Tibial nerve (tissue), 4 donors: ENCODE measurements at regions not wholly inside any gene's neighbourhood (a gene's known extent, or its start where the extent isn't known, plus 50 kb on each side); places are given as distances from the start of the nearest gene placed in this dataset.

Experiments
- DNase-seq, 2 donors: peaks; one replicate each; pipeline ENCODE4 v3.0.0-alpha.2; 2019; ENCODE audit warnings: low spot score in 2 of 2
- H3K27ac ChIP-seq, 4 donors: fragments of 200-600 bp; sonication (generic) in 3 of 4; one replicate each; pipeline ENCODE4 v1.5.1; 2017 to 2019; ENCODE audit warnings: mild to moderate bottlenecking in 1 of 4
- H3K27me3 ChIP-seq, 2 donors: fragments of 200-600 bp; sonication (generic) in 1 of 2; one replicate each; pipeline versions ENCODE4 v1.5.1 to v1.6.0; 2017 to 2019
- H3K36me3 ChIP-seq, 3 donors: fragments of 200-600 bp; sonication (generic); one replicate each; pipeline ENCODE4 v1.5.1; 2018 to 2019
- H3K4me1 ChIP-seq, 4 donors: fragments of 200-600 bp; sonication (generic) in 3 of 4; one replicate each; pipeline ENCODE4 v1.5.1; 2017 to 2019
- H3K4me3 ChIP-seq, 4 donors: fragments of 200-600 bp; sonication (generic) in 3 of 4; one replicate each; pipeline ENCODE4 v1.5.1; 2017 to 2019; ENCODE audit warnings: mild to moderate bottlenecking in 1 of 4, moderate library complexity in 1 of 4
- H3K9me3 ChIP-seq, 4 donors: fragments of 200-600 bp; sonication (generic) in 3 of 4; one replicate each; pipeline ENCODE4 v1.5.1; 2017 to 2019
- CTCF ChIP-seq, 5 experiments: fragments of 200-600 bp in 3 of 5; fragments of 450-650 bp in 2 of 5; sonication (generic) in 3 of 5; IDR thresholded peaks; one replicate each; pipeline ENCODE4 v1.5.1; 2016 to 2019; ENCODE audit warnings: antibody characterized with exemption in 5 of 5, mild to moderate bottlenecking in 3 of 5, moderate library complexity in 2 of 5
- EP300 ChIP-seq, 2 donors: sonication (generic); formaldehyde crosslinking; IDR thresholded peaks; one replicate each; pipeline ENCODE4 v1.6.1; 2017; ENCODE audit warnings: antibody characterized with exemption in 2 of 2, mild to moderate bottlenecking in 1 of 2
- POLR2A ChIP-seq, 2 donors: fragments of 450-650 bp; IDR thresholded peaks; one replicate each; pipeline ENCODE4 v1.6.1; 2017; ENCODE audit warnings: antibody characterized with exemption in 2 of 2, mild to moderate bottlenecking in 2 of 2, moderate library complexity in 2 of 2
- WGBS, 2 donors: methylation state at CpG; one replicate each; pipeline ENCODE4 v1.1.5; 2018; 5-methylcytosine and 5-hydroxymethylcytosine counted together

GRCh38 chr4:18880871-18881270, 859.3 kb upstream of the LCORL start:
- Histone ChIP-seq H3K4me1 (no peaks in the 10 kb centered on the region), H3K27me3 (no peaks in the 10 kb centered on the region), H3K9me3 (no peaks in the 10 kb centered on the region), H3K27ac (no peak overlapping the region), H3K36me3 (no peaks in the 10 kb centered on the region), H3K4me3 (no peak overlapping the region)
- 16 to 24% methylated on average over 2 of the region's 2 CpGs for WGBS, 2 donors
- no peak for TF ChIP-seq CTCF (IDR thresholded peaks at IDR 0.05)
- TF ChIP-seq EP300 (IDR thresholded peaks at IDR 0.05), result no peak
- TF ChIP-seq POLR2A (IDR thresholded peaks at IDR 0.05), result no peak
- DNase-seq, result no peak

DNA sequence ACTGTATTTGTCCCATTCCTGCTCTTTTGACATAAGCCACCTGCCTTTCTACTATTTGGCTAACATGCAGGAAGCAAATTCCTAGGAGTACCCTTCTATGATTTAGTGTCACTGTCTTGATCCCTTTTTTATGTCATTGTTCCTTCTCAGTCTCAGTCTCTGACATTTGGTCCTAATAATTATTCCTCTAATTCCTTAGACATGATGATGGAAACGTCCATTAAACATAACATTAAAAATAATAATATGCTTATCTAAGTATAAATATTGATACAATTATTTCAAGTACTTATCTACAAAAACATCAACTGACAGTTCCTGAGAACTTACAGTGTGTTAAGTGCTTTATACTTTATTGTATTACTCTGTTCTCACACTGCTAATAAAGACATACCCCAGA, 857.0 kb upstream of the LCORL start:
- Histone ChIP-seq H3K9me3 (peaks cover 0 to 1% (median 0%) of the 10 kb centered on the region in 4 donors), H3K36me3 (no peaks in the 10 kb centered on the region), H3K4me3 (no peak overlapping the region), H3K27me3 (no peaks in the 10 kb centered on the region), H3K27ac (no peak overlapping the region), H3K4me1 (no peaks in the 10 kb centered on the region)
- TF ChIP-seq POLR2A (IDR thresholded peaks at IDR 0.05) (no peak), EP300 (IDR thresholded peaks at IDR 0.05) (no peak), CTCF (IDR thresholded peaks at IDR 0.05) (no peak)
- 38 to 62% methylated on average over 1 of the region's 1 CpG for WGBS, 2 donors
- DNase-seq, result no peak

DNA sequence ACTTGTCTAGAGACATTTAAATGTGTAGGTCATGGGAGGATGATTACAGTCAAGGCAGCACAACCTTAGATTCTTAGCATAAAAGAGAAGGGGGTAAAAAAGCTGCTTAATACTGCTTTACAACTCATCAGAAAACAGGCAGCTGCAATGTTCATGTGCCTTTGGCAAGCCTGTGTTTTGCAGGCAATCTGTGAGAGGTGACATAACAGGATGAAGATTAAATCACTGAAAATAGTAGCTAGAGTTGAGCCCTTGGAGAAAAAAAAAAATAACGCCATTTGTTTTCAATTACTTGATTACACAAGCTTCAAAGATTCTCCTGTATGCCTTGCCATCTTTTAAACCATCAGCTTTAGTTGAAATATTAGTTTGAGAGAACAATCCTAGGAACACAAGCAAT, 847.6 kb upstream of the LCORL start:
- no peak overlapping the region for H3K4me3 ChIP-seq
- DNase-seq, result no peak
- H3K27ac ChIP-seq, result no peak overlapping the region
- H3K27me3 ChIP-seq, result no peaks in the 10 kb centered on the region
- H3K9me3 ChIP-seq, result peaks cover 0 to 9% (median 0%) of the 10 kb centered on the region in 4 donors
- 15 to 33% methylated on average over 1 of the region's 1 CpG for WGBS, 2 donors
- no peak for TF ChIP-seq EP300 (IDR thresholded peaks at IDR 0.05)
- no peaks in the 10 kb centered on the region for H3K4me1 ChIP-seq
- H3K36me3 ChIP-seq, result no peaks in the 10 kb centered on the region

DNA sequence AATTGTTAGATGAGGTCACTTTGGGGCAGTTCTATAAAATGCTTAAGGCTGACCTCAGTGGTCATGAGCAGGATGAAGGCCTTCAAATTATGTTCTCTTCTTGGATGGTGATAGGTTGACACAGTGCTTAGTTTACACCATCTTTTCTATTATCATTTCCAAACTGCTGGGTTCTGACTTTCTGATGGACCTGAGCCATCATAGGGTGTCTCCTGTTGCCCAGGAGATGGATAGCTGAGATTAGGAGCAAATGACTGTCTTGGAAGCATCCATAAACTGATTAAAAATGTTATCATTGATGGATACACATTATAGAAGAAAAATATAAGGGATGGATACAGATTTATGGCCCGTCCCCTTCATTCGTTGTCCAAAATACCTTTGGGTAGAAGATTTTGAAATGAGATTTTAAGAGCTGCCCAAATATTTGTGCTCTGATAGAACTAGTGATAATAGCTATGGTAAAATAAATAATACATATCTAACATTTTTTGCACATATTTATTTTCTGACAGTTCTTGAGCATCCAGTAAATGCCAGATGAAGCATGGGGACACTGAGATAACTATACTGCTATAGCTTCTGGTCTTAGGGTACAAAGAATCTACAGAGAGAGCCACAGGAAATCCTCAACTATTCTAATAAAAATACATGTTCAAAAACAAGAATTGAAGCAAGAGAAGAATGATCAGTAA, 839.4 kb upstream of the LCORL start:
- Histone ChIP-seq H3K4me1 (no peaks in the 10 kb centered on the region), H3K9me3 (no peaks in the 10 kb centered on the region), H3K27ac (no peak overlapping the region), H3K4me3 (no peak overlapping the region), H3K27me3 (no peaks in the 10 kb centered on the region), H3K36me3 (no peaks in the 10 kb centered on the region)
- no peak for DNase-seq
- TF ChIP-seq CTCF (IDR thresholded peaks at IDR 0.05), result no peak
- no peak for TF ChIP-seq EP300 (IDR thresholded peaks at IDR 0.05)
- no peak for TF ChIP-seq POLR2A (IDR thresholded peaks at IDR 0.05)
- WGBS, 2 donors, result 94 to 95% methylated on average over 2 of the region's 2 CpGs

DNA sequence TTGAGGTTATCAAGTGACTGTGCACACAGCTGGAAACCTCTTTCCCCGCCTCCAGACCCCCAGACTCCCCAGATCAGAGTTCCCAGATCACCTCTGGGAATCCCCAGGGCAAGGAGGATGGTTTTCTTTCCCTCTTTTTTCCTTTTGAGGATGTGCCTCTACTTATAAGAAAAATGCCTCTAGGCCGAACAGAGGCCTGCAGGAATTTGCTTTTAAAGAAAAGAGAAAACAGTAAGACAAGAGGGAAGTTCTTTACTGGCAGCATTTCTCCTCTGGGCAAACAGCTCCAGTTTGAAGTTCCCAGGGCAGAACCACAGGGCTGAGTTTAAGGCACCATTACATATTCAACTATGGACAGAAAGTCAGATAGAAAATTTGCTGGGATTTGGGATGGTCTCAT, 837.9 kb upstream of the LCORL start:
- TF ChIP-seq CTCF (IDR thresholded peaks at IDR 0.05), result no peak
- no peak for TF ChIP-seq POLR2A (IDR thresholded peaks at IDR 0.05)
- TF ChIP-seq EP300 (IDR thresholded peaks at IDR 0.05), result no peak
- Histone ChIP-seq H3K9me3 (no peaks in the 10 kb centered on the region), H3K27ac (no peak overlapping the region), H3K4me1 (no peaks in the 10 kb centered on the region), H3K4me3 (no peak overlapping the region), H3K36me3 (no peaks in the 10 kb centered on the region), H3K27me3 (no peaks in the 10 kb centered on the region)
- 51 to 52% methylated on average over 2 of the region's 2 CpGs for WGBS, 2 donors
- DNase-seq, result no peak
